GM21717 (cell line): ENCODE measurements at regions not wholly inside any gene's neighbourhood (a gene's known extent, or its start where the extent isn't known, plus 50 kb on each side); places are given as distances from the start of the nearest gene placed in this dataset.

Experiments used
- ATAC-seq: cut with Tn5 transposase; IDR thresholded peaks from one replicate; pipeline ENCODE4 v1.9.1; 2021; ENCODE audit warnings: mild to moderate bottlenecking, moderate library complexity; ENCODE audit not compliant: unreplicated experiment

DNA sequence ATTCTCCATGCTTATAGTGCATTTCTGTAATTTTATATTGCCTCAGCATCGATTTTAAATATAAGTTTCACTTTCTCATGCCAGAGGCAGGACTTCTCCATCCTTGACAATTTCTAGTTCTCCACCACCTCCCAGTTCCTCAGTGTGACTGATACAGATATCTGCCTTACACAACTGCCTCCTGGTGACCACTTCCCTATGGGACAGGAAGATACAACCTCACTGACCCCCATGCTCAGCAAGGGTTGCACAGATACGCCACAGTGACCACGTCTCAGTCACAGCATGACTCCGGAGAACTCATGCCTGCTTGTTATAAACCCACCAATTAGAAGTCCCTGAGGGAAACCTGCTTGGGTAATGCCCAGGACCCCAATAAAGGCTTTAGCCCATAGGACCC lies 284.0 kb upstream of the MC4R start:
- no peak for ATAC-seq

- no peak for ATAC-seq
Observed at GRCh38 chr18:60662491-60662890, 289.9 kb upstream of the MC4R start.

DNA sequence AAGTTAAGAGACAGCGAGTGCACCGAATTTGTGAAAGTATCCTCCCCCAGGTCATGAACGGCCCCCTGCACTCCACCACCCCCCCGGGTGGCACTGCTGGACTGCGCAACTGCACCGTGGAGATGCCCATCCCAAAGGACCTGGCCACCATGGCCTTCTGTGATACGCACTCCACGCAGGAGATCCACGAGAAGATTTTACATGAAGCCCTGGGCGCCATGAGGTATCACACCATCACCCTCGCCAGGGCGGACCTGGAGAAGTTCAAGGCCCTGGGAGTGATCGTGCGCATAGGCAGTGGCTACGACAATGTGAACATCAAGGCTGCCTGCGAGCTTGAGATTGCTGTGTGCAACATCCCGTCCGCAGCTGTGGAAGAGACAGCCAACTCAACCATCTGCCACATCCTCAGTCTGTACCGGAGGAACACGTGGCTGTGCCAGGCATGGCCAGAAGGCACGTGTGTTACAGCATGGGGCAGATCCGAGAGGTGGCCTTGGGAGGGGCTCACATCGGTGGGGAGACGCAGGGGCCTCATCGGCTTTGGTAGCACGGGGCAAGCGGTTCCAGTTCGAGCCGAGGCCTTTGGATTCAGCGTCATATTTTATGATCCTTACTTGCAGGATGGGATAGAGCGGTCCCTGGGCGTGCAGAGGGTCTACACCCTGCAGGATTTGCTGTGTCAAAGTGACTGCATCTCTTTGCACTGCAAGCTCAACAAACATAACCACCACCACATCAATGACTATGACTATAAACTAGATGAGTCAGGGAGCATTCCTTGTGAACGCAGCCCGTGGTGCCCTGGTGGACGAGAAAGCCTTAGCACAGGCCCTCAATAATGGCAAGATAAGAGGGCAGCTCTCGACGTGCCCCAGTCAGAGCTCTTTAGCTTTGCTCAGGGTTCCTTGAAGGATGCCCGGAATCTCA lies 290.8 kb upstream of the MC4R start:
- no peak for ATAC-seq

DNA sequence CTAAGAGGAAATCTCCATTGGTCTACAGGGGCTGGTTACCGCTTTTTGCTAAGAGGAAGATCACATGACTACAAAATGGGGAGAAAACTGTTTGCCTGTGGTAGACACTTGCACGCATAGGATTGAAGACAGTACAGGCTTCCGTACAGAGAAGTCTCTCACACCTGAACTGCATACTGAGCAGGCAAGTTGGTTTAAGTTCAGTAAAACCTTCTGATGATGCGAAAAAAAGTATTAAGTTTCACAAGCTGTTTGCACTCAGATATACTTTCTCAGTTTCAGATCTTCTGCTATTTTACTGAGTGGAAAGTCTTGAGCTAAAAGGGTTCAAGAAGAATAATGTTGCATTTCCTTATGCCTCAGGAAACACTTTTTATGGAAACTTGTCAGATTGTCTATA lies 292.2 kb upstream of the MC4R start:
- ATAC-seq: no peak

- no peak for ATAC-seq
Observed at GRCh38 chr18:60667016-60667415, 294.4 kb upstream of the MC4R start.

DNA sequence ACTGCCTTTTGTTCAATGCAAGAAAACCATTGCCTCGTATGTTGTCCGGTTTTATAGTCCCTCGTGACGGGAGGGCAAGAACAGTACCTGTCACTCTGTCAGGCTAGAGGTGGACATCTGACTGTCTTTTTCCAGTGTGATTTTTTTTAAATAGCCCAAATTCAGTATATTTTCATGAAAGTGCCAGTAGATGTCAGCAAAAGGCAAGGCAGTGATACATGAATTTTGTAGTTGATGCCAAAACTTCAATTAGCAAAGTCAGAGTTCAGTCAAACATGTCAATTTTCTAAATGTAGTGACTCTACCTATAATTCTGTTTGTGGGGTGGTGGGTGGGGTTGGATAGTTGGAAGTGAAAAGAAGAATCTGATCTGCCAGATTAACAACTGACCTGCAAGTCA lies 296.0 kb upstream of the MC4R start:
- no peak for ATAC-seq

- no peak for ATAC-seq
Observed at GRCh38 chr18:60669938-60670337, 297.4 kb upstream of the MC4R start.

DNA sequence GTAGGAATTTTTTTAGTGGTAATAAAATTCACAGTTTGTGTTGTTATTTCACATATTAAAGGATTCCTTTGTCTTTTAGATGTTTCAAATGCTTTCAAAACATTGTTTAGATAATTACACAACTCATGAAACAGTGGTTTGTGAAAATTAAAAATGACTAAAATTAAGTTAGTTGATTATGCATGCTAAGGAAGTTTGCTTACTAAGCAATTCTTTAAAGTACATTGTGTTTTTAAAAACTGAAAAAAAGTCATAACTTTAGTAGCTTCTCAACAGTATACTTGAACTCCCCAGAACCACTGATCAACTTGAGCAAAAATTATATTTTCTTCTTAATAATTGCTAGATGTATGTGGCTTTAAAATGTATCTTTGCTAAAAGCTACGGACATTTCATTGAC lies 298.4 kb upstream of the MC4R start:
- no peak for ATAC-seq

- ATAC-seq: no peak
Observed at GRCh38 chr18:60675126-60675525, 302.6 kb upstream of the MC4R start.

DNA sequence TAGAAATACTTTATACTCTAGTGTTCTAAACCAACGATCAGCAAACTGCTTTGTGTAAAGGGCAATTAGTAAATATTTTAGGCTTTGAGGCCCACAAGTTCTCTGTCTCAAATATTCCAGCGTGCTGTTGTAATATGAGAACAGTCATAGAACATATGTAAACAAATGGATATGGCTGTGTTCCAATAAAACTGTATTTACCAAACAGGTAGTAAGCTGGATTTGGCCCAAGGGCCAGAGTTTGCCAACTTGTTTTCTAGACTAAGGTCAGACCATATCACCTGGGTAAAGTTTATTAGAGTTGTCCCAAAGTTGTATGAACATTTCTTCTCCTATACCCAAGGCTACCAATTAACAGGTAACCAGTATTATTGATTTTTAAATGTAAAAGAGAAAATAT lies 303.2 kb upstream of the MC4R start:
- no peak for ATAC-seq

DNA sequence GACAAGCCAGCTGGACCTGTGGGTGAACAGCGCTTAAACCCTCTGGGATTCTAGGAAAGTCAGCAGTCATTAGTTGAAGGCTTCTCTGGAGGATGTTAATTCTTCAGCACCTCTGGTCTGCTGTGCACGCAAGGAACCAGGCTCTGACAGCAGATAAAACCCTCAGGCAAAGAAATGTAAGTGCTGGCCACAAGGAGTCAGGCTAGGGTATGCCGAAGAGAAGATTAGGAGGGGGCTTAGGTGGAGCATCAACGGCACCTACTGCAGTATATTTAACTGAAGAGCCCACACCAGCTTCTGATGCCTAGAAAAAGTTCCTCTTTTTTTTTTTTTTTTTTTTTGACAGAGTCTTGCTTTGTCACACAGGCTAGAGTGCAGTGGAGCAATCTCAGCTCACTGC lies 304.2 kb upstream of the MC4R start:
- ATAC-seq: no peak

- no peak for ATAC-seq
Observed at GRCh38 chr18:60684843-60685513, 312.4 kb upstream of the MC4R start.

DNA sequence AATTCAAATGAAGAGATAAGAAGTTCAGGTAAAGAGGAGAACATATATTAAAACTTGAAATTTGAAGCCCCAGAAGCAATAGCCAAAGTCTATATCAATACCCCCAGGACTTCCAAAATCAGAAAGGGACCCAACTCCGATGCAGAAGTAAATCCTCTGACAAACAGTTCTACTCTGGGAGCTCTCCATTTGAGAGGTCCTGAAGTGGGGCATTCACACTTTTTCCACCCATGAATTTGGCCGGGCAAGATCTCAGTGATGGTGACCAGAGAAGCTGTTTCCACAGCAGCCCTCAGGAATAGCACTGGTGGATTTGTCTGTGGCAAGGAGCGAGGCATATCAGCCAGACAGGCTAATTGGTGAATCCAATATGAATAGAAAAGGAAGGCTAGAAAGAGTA lies 313.6 kb upstream of the MC4R start:
- no peak for ATAC-seq

GRCh38 chr18:60691061-60691460 lies 318.5 kb upstream of the MC4R start:
- ATAC-seq: no peak

DNA sequence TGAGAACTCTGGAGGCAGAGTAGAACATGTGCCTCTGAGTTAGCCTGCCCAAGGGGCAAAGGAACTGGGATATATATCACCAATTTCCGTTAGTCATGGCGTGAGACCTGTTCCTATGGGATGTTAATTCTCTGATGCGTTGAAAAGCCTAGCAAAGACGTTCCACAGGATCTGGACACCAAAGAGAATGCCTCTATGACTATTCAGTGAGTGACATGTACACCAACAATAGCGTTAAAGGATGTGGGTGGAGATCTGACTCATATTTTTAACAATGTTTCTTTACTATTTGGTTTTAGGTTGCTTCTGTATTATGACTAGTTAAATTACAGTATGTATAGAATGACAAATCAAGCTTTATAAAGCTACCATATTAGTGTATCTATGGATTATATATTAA lies 320.9 kb upstream of the MC4R start:
- no peak for ATAC-seq

GRCh38 chr18:60698901-60699300 lies 326.3 kb upstream of the MC4R start:
- no peak for ATAC-seq

- no peak for ATAC-seq
Observed at GRCh38 chr18:60722742-60723141, 350.2 kb upstream of the MC4R start.

GRCh38 chr18:60732143-60732542 lies 359.6 kb upstream of the MC4R start:
- ATAC-seq: no peak

- ATAC-seq: no peak
Observed at GRCh38 chr18:60739212-60739611, 366.6 kb upstream of the MC4R start.

- no peak for ATAC-seq
Observed at GRCh38 chr18:60740313-60740712, 367.7 kb upstream of the MC4R start.

DNA sequence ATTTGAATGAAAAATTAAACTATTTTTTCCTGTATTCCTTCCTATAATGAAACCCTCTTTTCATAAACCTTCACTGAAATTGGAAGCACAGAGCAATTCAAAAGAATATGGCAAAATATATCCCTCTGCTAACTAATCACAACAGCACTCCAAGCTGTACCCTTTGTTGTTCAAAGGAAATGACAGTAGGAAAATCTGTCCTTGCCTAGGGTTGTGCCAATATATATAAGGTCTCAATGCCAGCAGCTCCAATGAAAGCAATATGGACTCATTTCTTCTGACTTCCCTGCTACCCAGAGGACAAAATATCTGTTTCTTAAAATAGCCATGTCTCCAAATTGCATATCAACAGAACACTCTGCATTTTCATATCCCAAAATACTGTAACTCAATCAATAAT lies 373.9 kb upstream of the MC4R start:
- no peak for ATAC-seq

GRCh38 chr18:60746919-60747318 lies 374.3 kb upstream of the MC4R start:
- no peak for ATAC-seq
